ENCODE measurements at regions not wholly inside any gene's neighbourhood (a gene's known extent, or its start where the extent isn't known, plus 50 kb on each side); places are given as distances from the start of the nearest gene placed in this dataset.

DNA sequence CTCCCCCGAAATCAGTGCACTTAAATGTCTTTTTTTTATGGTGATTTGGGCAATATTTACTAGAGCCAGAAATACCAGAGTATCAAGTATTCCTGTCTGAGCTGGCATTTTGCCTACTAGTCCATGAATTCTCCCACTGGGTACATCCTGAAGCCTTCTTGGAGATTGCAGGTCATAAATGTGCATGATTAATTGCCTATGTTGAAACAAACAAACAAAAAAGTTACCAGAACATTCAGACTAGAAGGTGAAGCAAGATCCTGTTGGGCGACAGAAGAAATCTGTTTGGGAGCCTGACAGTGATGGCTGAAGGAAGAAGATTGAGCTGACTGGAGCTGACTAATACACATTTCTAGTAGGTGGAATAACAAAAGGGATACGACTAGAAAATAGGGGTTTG, 127.4 kb upstream of the NRIP1 start:
- in situ Hi-C loops (cut with MboI) (no loop called here), intact Hi-C loops (cut with micrococcal nuclease; ENCODE audit: unreplicated experiment) (no loop called here)
- Histone ChIP-seq H2AFZ (ENCODE audit: control insufficient read depth, low read depth, low read length) (no peak overlapping the region), H3K9ac (ENCODE audit: control insufficient read depth, insufficient read depth, low read length) (no peak overlapping the region), H3K36me3 (ENCODE audit: control insufficient read depth in 2 of 2, insufficient read depth in 2 of 2, low read length in 1 of 2) (no peaks in the 10 kb centered on the region), H3K9me3 (replicated peaks; ENCODE audit: control insufficient read depth, insufficient read depth, low read length) (no peaks in the 10 kb centered on the region), H3K27ac (ENCODE audit: control insufficient read depth, insufficient read depth) (no peak overlapping the region), H3K4me3 (no peak overlapping the region), H3K27me3 (replicated peaks in 1 of 2; ENCODE audit: control insufficient read depth in 2 of 2, insufficient read depth in 2 of 2, low read length in 1 of 2) (no peaks in the 10 kb centered on the region; a peak in 1 of 4 replicates), H4K20me1 (ENCODE audit: control insufficient read depth, insufficient read depth) (no peaks in the 10 kb centered on the region), H3K4me2 (ENCODE audit: control insufficient read depth, insufficient read depth) (no peak overlapping the region), H3K79me2 (ENCODE audit: control insufficient read depth, insufficient read depth, low read length) (no peaks in the 10 kb centered on the region), H3K4me1 (ENCODE audit: control insufficient read depth, insufficient read depth, low read length) (no peaks in the 10 kb centered on the region)
- BruUV-seq (replicated peaks): no TSS peak
- ChIA-PET CTCF (no interaction called here), POLR2A (no interaction called here), SMC1A (ENCODE audit: uncharacterized antibody, unreplicated experiment) (no interaction called here), RAD21 (ENCODE audit: unreplicated experiment) (no interaction called here)
- ATAC-seq (no peak), FAIRE-seq (no peak), DNase-seq (ENCODE audit: low read depth, low spot score) (no peak)
- WGBS (ENCODE audit: insufficient coverage, insufficient replicate concordance, low lambda C conversion rate, missing lambda C conversion rate): 18% methylated on average over 3 of the region's 3 CpGs
- TF ChIP-seq ZBED1 (IDR thresholded peaks at IDR 0.05; ENCODE audit: borderline replicate concordance): no peak
- no peak for TF ChIP-seq EZH2 (IDR thresholded peaks at IDR 0.05; ENCODE audit: borderline replicate concordance, control insufficient read depth, low read depth, low read length)
- TF ChIP-seq GABPA (IDR thresholded peaks at IDR 0.05; ENCODE audit: low read depth): no peak
- TF ChIP-seq, protein P1, sequence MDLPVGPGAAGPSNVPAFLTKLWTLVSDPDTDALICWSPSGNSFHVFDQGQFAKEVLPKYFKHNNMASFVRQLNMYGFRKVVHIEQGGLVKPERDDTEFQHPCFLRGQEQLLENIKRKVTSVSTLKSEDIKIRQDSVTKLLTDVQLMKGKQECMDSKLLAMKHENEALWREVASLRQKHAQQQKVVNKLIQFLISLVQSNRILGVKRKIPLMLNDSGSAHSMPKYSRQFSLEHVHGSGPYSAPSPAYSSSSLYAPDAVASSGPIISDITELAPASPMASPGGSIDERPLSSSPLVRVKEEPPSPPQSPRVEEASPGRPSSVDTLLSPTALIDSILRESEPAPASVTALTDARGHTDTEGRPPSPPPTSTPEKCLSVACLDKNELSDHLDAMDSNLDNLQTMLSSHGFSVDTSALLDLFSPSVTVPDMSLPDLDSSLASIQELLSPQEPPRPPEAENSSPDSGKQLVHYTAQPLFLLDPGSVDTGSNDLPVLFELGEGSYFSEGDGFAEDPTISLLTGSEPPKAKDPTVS (IDR thresholded peaks at IDR 0.05; ENCODE audit: low read depth, low read length): no peak

DNA sequence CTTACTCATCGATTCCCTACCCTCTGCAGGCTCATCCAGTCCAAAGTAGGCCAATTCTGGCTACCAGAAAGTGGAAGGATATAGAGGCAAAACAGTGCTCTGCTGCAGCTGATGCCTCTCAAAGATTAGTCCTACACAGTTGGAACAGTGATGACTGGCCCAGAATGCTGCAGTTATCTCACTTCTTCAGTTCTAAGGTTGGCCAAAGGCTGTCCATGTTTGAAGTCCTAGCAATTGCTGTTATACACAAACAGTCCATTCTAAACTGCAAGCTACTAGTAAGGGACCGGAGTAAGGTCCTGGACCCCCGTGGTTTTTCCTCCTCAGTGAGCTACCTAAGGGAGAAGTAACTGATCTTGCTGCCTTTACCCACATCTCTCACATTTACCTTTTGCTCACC, 129.1 kb upstream of the NRIP1 start:
- TF ChIP-seq SMC3 (IDR thresholded peaks at IDR 0.05; ENCODE audit: borderline replicate concordance, low read length) (no peak), HDAC6 (IDR thresholded peaks at IDR 0.05; ENCODE audit: unreplicated experiment) (no peak), NBN (IDR thresholded peaks at IDR 0.05) (no peak), GATAD2B (conservative IDR thresholded peaks at IDR 0.05; ENCODE audit: low read depth) (no peak), PAX5 (IDR thresholded peaks at IDR 0.05; ENCODE audit: borderline replicate concordance, low read depth, low read length) (no peak)
- ATAC-seq (no peak), DNase-seq (ENCODE audit: low read depth, low spot score) (no peak), FAIRE-seq (no peak)
- H3K4me1 ChIP-seq (ENCODE audit: control insufficient read depth, insufficient read depth, low read length): no peaks in the 10 kb centered on the region
- H3K4me2 ChIP-seq (ENCODE audit: control insufficient read depth, insufficient read depth): no peak overlapping the region
- ChIA-PET CTCF (no interaction called here), POLR2A (no interaction called here), RAD21 (ENCODE audit: unreplicated experiment) (no interaction called here), SMC1A (ENCODE audit: uncharacterized antibody, unreplicated experiment) (no interaction called here)
- H4K20me1 ChIP-seq (ENCODE audit: control insufficient read depth, insufficient read depth): no peaks in the 10 kb centered on the region
- no peaks in the 10 kb centered on the region for H3K36me3 ChIP-seq (ENCODE audit: control insufficient read depth in 2 of 2, insufficient read depth in 2 of 2, low read length in 1 of 2)
- 6% methylated on average over 3 of the region's 3 CpGs for WGBS (ENCODE audit: insufficient coverage, insufficient replicate concordance, low lambda C conversion rate, missing lambda C conversion rate)
- H2AFZ ChIP-seq (ENCODE audit: control insufficient read depth, low read depth, low read length): no peak overlapping the region
- H3K79me2 ChIP-seq (ENCODE audit: control insufficient read depth, insufficient read depth, low read length): no peaks in the 10 kb centered on the region
- H3K9me3 ChIP-seq (replicated peaks; ENCODE audit: control insufficient read depth, insufficient read depth, low read length): no peaks in the 10 kb centered on the region
- no peak overlapping the region for H3K9ac ChIP-seq (ENCODE audit: control insufficient read depth, insufficient read depth, low read length)
- intact Hi-C loops (cut with micrococcal nuclease; ENCODE audit: unreplicated experiment): no loop called here
- H3K4me3 ChIP-seq: no peak overlapping the region
- H3K27me3 ChIP-seq (replicated peaks in 1 of 2; ENCODE audit: control insufficient read depth in 2 of 2, insufficient read depth in 2 of 2, low read length in 1 of 2): no peaks in the 10 kb centered on the region; a peak in 1 of 4 replicates
- H3K27ac ChIP-seq (ENCODE audit: control insufficient read depth, insufficient read depth): no peak overlapping the region
- no TSS peak for BruUV-seq (replicated peaks)
- in situ Hi-C loops (cut with MboI): no loop called here
